HepG2 (cell line): ENCODE measurements at regions not wholly inside any gene's neighbourhood (a gene's known extent, or its start where the extent isn't known, plus 50 kb on each side); places are given as distances from the start of the nearest gene placed in this dataset.

Source experiments
- ATAC-seq: fragments of 200-7000 bp; cut with Tn5 transposase; 3 replicates; pipeline ENCODE4 v1.9.1; 2020; ENCODE audit warnings: mild to moderate bottlenecking, moderate library complexity
- BruUV-seq: library from RNA; stranded (reverse); fragments of 400-500 nt; replicated peaks from 2 replicates; lab custom pipeline; 2021; lab: Mats Ljungman, UMichigan
- CTCF ChIA-PET: fragments of 300-600 bp; formaldehyde crosslinking; extraction: SDS; loops from one replicate; lab custom pipeline; 2021; ENCODE audit warnings: low total read pairs, inconsistent platforms, low intra/inter-chr PET ratio; lab: Yijun Ruan, JAX
- POLR2A ChIA-PET: fragments of 350-600 bp; sonication (Branson Sonifier 250); formaldehyde crosslinking; loops from one replicate; lab custom pipeline; 2020; ENCODE audit warnings: antibody characterized with exemption, inconsistent platforms; lab: Yijun Ruan, JAX
- DNase-seq: peaks from one replicate; pipeline ENCODE4 v3.0.0-alpha.2; 2015; ENCODE audit warnings: low spot score
- FAIRE-seq: peaks from 3 replicates; lab custom pipeline; 2011; peaks lifted over from hg19 to GRCh38; lab: Jason Lieb, UNC
- H2AFZ ChIP-seq: one replicate; pipeline ENCODE4 v1.6.1; 2011; ENCODE audit warnings: low read length, inconsistent platforms
- H3K27ac ChIP-seq: fragments of 300-600 bp; 3 replicates; pipeline ENCODE4 v1.8.0; 2011; ENCODE audit warnings: mixed run types, mild to moderate bottlenecking, mixed read lengths, low read length, inconsistent platforms; ENCODE audit not compliant: insufficient read depth; ENCODE audit errors: extremely low read length
- H3K27me3 ChIP-seq, 2 experiments: fragments of 200-600 bp in 1 of 2; 2 replicates in 1 of 2; 3 replicates in 1 of 2; pipeline versions ENCODE4 v1.6.0 to v1.8.0; 2011; ENCODE audit warnings: low read length in 2 of 2, mild to moderate bottlenecking in 2 of 2, moderate library complexity in 2 of 2, inconsistent platforms in 1 of 2; ENCODE audit not compliant: insufficient read depth in 2 of 2, control insufficient read depth in 1 of 2
- H3K36me3 ChIP-seq, 2 experiments: fragments of 200-600 bp in 1 of 2; replicated peaks in 1 of 2; 2 replicates in 1 of 2; 3 replicates in 1 of 2; pipeline versions ENCODE4 v1.5.1 to v1.8.0; 2011; ENCODE audit warnings: low read length in 2 of 2, inconsistent platforms in 1 of 2; ENCODE audit not compliant: insufficient read depth in 2 of 2, control insufficient read depth in 1 of 2
- H3K4me1 ChIP-seq: 2 replicates; pipeline ENCODE4 v1.5.1; 2012; ENCODE audit warnings: low read length, inconsistent platforms; ENCODE audit not compliant: insufficient read depth
- H3K4me2 ChIP-seq: 2 replicates; pipeline ENCODE4 v1.6.0; 2011; ENCODE audit warnings: low read depth, low read length, inconsistent platforms
- H3K4me3 ChIP-seq, 3 experiments: fragments of 200-600 bp in 1 of 3; sonication (generic), shearing (Covaris generic) in 1 of 3; replicated peaks in 1 of 3; 2 replicates each; pipeline ENCODE4 v1.5.1; 2011 to 2016; ENCODE audit warnings: low read length in 3 of 3, inconsistent platforms in 2 of 3, low read depth in 2 of 3, mild to moderate bottlenecking in 2 of 3, control low read depth in 1 of 3, mixed read lengths in 1 of 3; ENCODE audit not compliant: insufficient read depth in 1 of 3
- H3K79me2 ChIP-seq: one replicate; pipeline ENCODE4 v1.6.1; 2011; ENCODE audit warnings: low read length, inconsistent platforms; ENCODE audit not compliant: insufficient read depth
- H3K9ac ChIP-seq: 2 replicates; pipeline ENCODE4 v1.6.0; 2011; ENCODE audit warnings: mild to moderate bottlenecking, low read depth, low read length, inconsistent platforms; ENCODE audit not compliant: insufficient read depth
- H3K9me3 ChIP-seq: 2 replicates; pipeline ENCODE4 v1.5.1; 2012; ENCODE audit warnings: mild to moderate bottlenecking, low read length
- H4K20me1 ChIP-seq: 2 replicates; pipeline ENCODE4 v1.6.0; 2011; ENCODE audit warnings: inconsistent platforms, mild to moderate bottlenecking, low read length, moderate library complexity; ENCODE audit not compliant: insufficient read depth
- GLI4 ChIP-seq: sonication (generic); formaldehyde crosslinking; IDR thresholded peaks from 2 replicates; pipeline ENCODE4 v1.5.1; 2020; ENCODE audit warnings: missing genetic modification reagents, mild to moderate bottlenecking, moderate library complexity, borderline replicate concordance
- HOXA5 ChIP-seq: sonication (generic); formaldehyde crosslinking; IDR thresholded peaks from 2 replicates; pipeline ENCODE4 v1.4.0; 2020; ENCODE audit warnings: missing genetic modification reagents
- IKZF5 ChIP-seq: IDR thresholded peaks from 2 replicates; pipeline ENCODE4 v1.6.1; 2018; ENCODE audit warnings: missing genetic modification reagents, mild to moderate bottlenecking, missing compliant biosample characterization
- REPIN1 ChIP-seq: sonication (generic); formaldehyde crosslinking; IDR thresholded peaks from 2 replicates; pipeline ENCODE4 v1.8.0; 2022; ENCODE audit warnings: missing genetic modification reagents, low read depth, mild to moderate bottlenecking, borderline replicate concordance
- ZNF33A ChIP-seq: sonication (generic); formaldehyde crosslinking; IDR thresholded peaks from 2 replicates; pipeline ENCODE4 v1.5.1; 2020; ENCODE audit warnings: missing genetic modification reagents, mild to moderate bottlenecking, moderate library complexity, borderline replicate concordance
- ZNF34 ChIP-seq: sonication (generic); formaldehyde crosslinking; IDR thresholded peaks from 2 replicates; pipeline ENCODE4 v1.4.0; 2020; ENCODE audit warnings: mild to moderate bottlenecking, missing genetic modification reagents, borderline replicate concordance
- ZNF589 ChIP-seq: sonication (generic); formaldehyde crosslinking; conservative IDR thresholded peaks from 2 replicates; pipeline ENCODE4 v1.8.0; 2022; ENCODE audit warnings: mild to moderate bottlenecking, moderate library complexity, missing genetic modification reagents
- ZNF747 ChIP-seq: sonication (generic); formaldehyde crosslinking; IDR thresholded peaks from 2 replicates; pipeline ENCODE4 v1.8.1; 2023; ENCODE audit warnings: missing genetic modification reagents, mild to moderate bottlenecking, borderline replicate concordance
- ZSCAN9 ChIP-seq: IDR thresholded peaks from 2 replicates; pipeline ENCODE4 v1.6.1; 2016; ENCODE audit warnings: borderline replicate concordance
- WGBS: methylation state at CpG from one replicate; pipeline ENCODE4 v1.1.6; 2017; ENCODE audit warnings: low lambda C conversion rate; 5-methylcytosine and 5-hydroxymethylcytosine counted together
- in situ Hi-C: cut with HindIII; loops from 2 replicates; pipeline ENCODE4 v1.10.0; 2017; ENCODE audit warnings: low pct_unique_long_range_greater_than_20kb; ENCODE audit not compliant: extremely low pct_ligation_motif_present
- intact Hi-C: fragments of 100-400 bp; cut with micrococcal nuclease; formaldehyde crosslinking; loops from one replicate; pipeline ENCODE4 v1.10.0; 2022; ENCODE audit not compliant: unreplicated experiment
- TF ChIP-seq, protein P1 (sequence below): sonication (generic); formaldehyde crosslinking; IDR thresholded peaks from 2 replicates; pipeline ENCODE4 v1.4.0; 2020; ENCODE audit warnings: mild to moderate bottlenecking, missing genetic modification reagents

DNA sequence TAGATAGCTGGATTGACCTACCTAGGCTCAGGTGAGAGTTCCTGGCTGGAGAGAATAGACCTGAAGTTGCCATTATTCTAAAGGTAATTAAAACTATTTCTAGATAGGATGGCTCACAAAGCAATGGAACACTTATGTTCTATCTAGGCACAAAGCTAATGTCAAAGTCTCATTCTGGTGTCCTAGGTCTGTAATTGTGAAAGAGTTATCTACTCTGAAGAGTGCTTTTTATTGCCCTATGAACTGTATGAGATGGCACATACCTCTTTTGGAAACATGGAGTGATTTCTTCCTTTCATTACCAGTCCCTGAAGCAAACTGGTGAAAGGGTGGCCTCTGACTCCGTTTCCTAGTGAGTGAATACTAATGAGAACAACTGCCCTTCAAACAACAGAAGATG, 80.3 kb downstream of the MTNR1B start (continued):
- TF ChIP-seq ZNF747 (CRISPR knock-in tag) (no peak), ZSCAN9 (CRISPR knock-in tag) (no peak), ZNF34 (CRISPR knock-in tag) (no peak), IKZF5 (CRISPR knock-in tag) (no peak)
- TF ChIP-seq, protein P1, sequence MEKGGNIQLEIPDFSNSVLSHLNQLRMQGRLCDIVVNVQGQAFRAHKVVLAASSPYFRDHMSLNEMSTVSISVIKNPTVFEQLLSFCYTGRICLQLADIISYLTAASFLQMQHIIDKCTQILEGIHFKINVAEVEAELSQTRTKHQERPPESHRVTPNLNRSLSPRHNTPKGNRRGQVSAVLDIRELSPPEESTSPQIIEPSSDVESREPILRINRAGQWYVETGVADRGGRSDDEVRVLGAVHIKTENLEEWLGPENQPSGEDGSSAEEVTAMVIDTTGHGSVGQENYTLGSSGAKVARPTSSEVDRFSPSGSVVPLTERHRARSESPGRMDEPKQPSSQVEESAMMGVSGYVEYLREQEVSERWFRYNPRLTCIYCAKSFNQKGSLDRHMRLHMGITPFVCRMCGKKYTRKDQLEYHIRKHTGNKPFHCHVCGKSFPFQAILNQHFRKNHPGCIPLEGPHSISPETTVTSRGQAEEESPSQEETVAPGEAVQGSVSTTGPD (CRISPR knock-in tag) = no peak

- TF ChIP-seq GLI4 = no peak
- TF ChIP-seq REPIN1 (CRISPR knock-in tag) = no peak
- TF ChIP-seq HOXA5 (CRISPR knock-in tag) = no peak
- no peak for TF ChIP-seq ZNF589 (CRISPR knock-in tag)
- no peak for TF ChIP-seq ZNF33A (CRISPR knock-in tag)
- TF ChIP-seq, all 625 proteins: peak for 0
- Histone ChIP-seq H3K9ac (no peak overlapping the region), H3K4me1 (no peaks in the 10 kb centered on the region), H3K79me2 (no peaks in the 10 kb centered on the region), H3K36me3 (no peaks in the 10 kb centered on the region), H3K27ac (no peak overlapping the region), H3K27me3 (no peaks in the 10 kb centered on the region), H2AFZ (no peak overlapping the region), H3K4me2 (no peak overlapping the region), H3K9me3 (no peaks in the 10 kb centered on the region), H4K20me1 (no peaks in the 10 kb centered on the region), H3K4me3 (no peak overlapping the region)
- CTCF ChIA-PET = no interaction called here
- POLR2A ChIA-PET = no interaction called here
- ATAC-seq (no peak), FAIRE-seq (no peak), DNase-seq (no peak)
- WGBS = 7% methylated on average over 2 of the region's 2 CpGs
- BruUV-seq = no TSS peak
- intact Hi-C loops = no loop called here
- in situ Hi-C loops = no loop called here
Observed at GRCh38 chr11:93051186-93051585, 81.7 kb downstream of the MTNR1B start.
